DMS114 treated with DMSO at 0.1 percent for 48 hours (cell line): ENCODE measurements at regions not wholly inside any gene's neighbourhood (a gene's known extent, or its start where the extent isn't known, plus 50 kb on each side); places are given as distances from the start of the nearest gene placed in this dataset.
A peak's percentile ranks its signal among the peaks of the same experiment; 100 is the strongest.
"Not testable (repeated sequence)": the region's sequence is repeated elsewhere in the genome, so short reads cannot be mapped to it uniquely, and the experiment has no call there.

Source experiments
- DNase-seq: peaks from one replicate; lab custom pipeline; 2025; ENCODE audit not compliant: unreplicated experiment; lab: John Stamatoyannopoulos, UW

DNA sequence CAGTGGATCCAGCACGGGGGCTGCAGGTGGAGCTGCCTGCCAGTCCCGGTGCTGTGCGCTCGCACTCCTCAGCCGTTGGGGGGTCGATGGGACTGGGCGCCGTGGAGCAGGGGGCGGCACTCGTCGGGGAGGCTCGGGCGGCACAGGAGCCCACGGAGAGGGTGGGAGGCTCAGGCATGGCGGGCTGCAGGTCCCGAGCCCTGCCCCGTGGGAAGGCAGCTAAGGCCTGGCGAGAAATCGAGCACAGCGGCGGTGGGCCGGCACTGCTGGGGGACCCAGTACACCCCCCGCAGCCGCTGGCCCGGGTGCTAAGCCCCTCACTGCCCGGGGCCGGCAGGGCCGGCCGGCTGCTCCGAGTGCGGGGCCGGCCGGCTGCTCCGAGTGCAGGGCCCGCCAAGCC, 52.3 kb upstream of the MARK1 start:
- DNase-seq, result not testable (repeated sequence)

GRCh38 chr1:220475141-220475540, 52.8 kb upstream of the MARK1 start:
- not testable (repeated sequence) for DNase-seq

GRCh38 chr1:220473440-220473839, 54.5 kb upstream of the MARK1 start:
- no peak for DNase-seq

DNA sequence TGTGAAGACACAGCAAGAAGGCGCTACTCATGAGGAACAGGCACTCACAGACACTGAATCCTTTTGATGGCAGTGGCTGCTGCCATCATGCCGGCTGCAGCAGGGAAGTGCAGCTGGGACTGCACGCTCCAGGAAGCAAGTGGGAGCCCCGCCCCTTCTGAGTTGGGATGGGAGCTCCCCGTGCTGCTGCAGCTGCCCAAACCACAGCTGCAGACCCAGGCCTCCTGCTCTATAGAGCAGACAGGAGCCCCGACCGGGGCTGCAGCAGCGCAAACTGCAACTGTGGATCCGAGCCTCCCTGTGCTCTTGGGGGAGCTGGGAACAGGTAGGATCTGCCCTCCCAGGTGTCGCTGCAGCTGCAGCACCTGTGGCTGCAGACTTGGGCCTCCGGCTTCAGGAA, 65.2 kb upstream of the MARK1 start:
- DNase-seq, result no peak

DNA sequence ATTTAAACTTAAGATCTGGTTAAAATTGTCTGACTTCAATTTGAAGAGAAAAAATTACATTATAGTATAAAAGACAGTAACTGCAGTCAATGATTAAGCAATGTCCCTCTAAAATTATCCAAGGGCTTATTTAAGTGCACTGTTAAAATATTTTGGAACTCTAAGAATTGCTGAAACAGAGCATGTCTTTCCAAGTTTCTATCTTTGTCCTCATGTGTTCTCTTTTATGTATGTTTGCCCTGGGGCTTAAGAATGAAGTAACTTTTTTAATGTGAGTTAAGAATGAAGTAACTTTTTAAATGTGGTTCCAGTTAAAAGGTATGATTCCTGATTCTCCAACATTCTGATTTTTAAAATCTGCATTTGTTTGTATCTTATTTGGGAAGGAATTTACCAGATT, 69.0 kb upstream of the MARK1 start:
- no peak for DNase-seq

DNA sequence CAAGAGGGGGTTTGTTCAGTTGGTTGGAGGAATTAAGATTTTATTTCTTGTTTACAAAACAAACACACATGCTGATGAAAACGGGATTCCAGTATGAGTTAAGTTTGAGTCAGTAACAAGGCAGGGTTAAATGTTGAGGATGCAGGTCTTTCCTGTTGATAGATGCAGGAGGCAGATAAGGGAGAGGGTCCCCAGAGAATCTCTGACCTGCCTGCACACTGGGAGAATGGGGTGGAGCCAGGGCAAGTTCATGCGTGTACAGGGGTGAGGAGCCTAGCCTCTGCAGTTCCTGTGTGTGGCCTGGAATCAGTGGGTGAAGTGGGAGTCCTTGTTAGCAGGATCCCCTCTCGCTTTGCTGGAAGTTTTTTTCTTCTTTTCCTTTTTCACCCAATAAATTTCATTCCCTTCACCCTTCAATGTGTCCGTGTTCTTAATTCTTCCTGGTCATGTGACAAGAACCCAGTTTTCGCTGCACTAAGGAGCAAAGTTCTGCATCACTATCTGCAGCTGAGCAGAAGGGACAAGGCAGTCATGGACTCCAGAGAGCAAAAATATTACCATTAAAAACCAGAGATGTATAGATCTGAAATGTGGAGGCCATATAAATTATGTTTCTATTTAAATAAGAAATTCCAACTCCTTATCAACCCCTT, 69.9 kb upstream of the MARK1 start:
- no peak for DNase-seq

DNA sequence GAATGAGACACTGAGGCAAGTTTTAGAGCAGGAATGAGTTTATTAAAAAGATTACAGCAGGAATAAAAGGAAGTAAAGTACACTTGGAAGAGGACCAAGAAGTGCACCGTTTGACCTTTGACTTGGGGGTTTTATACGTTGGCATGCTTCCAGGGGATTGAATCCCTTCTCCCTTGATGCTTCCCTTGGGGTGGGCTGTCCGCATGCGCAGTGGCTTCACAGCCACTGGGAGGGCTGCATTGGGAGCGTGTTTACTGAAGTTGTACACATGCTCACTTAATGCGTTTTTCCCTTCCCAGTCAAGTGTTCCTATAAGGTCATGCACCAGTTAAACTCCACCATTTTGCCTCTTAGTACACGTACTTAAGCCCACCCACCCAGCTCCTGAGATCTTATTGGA, 72.4 kb upstream of the MARK1 start:
- DNase-seq, result no peak

DNA sequence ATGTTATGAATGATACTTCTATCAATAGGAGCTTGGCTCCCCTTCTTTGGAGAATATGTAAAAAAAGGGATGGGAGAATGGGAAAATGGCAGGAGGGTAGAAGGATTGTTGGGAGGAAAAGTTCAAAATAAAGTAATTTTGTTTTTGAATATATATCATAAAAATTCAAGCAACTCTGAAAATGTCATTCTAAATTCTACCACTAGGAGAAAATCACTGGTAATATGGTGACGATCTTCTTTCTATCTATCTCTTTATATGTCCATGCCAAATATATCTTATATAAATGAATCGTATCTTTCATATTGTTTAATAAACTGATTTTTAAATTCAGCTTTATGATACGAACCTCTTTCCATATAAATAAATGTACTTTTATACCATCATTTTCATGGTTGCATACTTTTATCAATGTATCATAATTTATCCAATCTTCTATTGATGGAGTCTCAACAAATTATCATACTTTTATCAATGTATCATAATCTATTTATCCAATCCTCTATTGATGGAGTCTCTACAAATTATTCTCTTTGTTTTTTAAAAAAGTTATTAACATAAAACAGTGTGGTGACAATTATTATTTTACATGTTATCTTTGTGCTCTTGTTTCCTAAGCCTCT, 73.7 kb upstream of the MARK1 start:
- DNase-seq, result peak; percentile 10

- no peak for DNase-seq
These were observed 74.6 kb upstream of the MARK1 start for GRCh38 chr1:220453371-220453770.

- no peak for DNase-seq
These were observed 76.4 kb upstream of the MARK1 start for GRCh38 chr1:220451532-220451931.

DNA sequence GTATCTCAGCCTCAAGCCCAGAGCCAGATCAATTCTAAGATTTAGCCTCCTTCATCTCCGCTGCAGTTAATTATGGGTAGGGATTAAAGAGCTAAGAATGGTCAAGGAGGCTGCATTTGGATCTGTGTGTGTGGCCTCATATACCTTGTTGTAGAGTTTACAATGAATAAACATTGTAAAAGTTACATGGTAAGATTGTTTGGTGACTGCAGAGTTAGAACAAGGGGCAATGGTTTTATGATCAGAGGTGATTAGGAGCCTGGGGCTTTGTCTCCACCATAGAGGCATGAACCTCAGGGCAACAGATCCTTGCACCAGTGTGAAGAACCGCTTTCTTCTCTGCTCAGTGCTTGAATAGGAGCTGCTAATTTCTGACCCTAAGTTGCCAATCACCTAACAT, 77.0 kb upstream of the MARK1 start:
- no peak for DNase-seq

- DNase-seq, result no peak
These were observed 79.7 kb upstream of the MARK1 start for GRCh38 chr1:220448217-220448616.

DNA sequence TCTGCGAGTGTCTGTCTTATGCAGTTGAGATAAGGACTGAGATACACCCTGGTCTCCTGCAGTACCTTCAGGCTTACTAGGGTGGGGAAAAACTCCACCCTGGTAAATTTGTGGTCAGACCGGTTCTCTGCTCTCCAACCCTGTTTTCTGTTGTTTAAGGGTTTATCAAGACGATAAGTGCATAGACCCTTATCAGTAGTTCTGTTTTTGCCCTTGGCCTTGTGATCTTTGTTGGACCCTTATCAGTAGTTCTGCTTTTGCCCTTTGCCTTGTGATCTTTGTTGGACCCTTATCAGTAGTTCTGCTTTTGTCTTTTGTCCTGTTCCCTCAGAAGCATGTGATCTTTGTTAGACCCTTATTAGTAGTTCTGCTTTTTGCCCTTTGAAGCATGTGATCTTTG, 83.3 kb upstream of the MARK1 start:
- DNase-seq, result not testable (repeated sequence)

DNA sequence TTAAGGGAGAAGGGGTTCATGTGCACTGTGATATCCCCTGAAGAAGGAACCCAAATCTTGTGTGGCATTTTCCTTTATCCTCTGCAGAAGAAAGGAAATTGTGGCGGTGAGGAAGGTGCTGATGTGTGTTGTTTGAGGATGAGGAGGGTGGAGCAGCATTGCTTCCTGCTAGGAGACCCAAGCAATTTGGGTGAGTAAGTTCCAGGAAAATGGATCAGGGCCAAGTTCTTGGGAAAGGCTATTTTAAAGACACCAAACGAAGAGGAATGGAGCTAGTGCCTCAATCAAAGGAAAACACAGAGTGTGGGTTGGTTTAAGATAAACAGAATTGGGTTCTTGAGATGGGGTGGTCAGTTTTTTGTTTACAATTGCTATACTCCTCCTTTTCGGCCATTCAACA, 86.7 kb upstream of the MARK1 start:
- no peak for DNase-seq

- no peak for DNase-seq
These were observed 89.2 kb upstream of the MARK1 start for GRCh38 chr1:220438741-220439140.

DNA sequence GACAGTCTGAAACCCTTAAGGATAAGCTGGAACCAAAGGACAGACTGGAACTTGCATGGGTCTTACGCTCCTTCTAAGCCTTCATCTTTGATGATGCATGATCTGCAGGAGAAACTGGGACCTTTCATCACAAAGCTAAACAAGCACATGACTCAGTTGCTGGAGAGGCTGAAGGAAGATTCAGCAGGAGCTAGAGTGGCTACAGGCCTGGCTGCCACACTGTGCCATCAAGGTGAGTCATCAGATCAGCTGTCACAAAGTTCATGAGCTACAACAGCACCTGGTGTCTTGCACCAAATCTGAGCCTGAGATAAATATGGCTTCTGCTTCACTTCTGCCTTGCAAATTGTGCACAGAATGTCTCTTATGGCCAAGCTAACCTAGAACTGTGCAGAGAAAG, 95.5 kb upstream of the MARK1 start:
- no peak for DNase-seq

GRCh38 chr1:220431554-220432239, 96.2 kb upstream of the MARK1 start:
- DNase-seq, result no peak

GRCh38 chr1:220430586-220430985, 97.3 kb upstream of the MARK1 start:
- no peak for DNase-seq

DNA sequence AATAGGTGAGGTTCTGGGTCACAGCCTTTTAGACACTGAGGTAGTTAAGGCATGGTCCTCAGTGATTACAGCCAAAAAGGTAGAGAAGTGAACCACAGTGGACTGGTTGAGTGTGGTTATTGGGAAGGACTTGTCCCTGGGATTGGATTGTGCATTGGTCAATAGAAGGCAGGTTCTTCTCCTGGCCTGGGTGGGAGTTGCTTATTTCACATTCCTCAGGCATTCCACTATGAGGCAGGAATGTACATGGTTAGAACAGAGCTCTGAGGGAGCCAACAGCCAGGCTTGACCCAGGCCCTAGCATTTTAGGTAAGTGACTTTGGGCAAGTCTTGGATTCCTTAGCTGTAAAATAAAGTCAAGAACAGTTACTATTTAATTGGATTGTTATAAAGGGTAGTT, 97.9 kb upstream of the MARK1 start:
- no peak for DNase-seq

- DNase-seq, result no peak
These were observed 100.9 kb upstream of the MARK1 start for GRCh38 chr1:220426989-220427388.

GRCh38 chr1:220425852-220426251, 102.1 kb upstream of the MARK1 start:
- DNase-seq, result no peak

GRCh38 chr1:220421508-220421907, 106.4 kb upstream of the MARK1 start:
- DNase-seq, result no peak

DNA sequence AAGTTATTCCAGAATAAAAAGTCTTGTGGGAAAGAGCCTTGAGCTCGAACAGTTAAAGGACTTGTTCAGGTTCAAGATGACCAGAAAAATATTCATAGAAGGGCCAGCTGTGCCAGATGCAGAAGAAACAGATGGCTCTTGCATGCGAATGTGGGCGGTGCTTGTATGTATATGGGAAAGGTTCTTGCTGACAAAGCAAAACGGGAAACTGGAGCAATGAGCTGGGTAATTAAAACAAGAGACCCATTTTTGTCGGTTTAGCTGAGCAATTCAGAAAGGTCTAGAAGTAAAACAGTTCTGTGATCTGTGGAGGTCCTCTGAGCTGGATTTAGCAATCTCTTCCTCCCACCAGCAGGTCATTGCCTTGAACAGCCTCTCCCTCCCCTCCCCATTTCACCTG, 107.2 kb upstream of the MARK1 start:
- DNase-seq, result no peak
